ENCODE measurements at regions not wholly inside any gene's neighbourhood (a gene's known extent, or its start where the extent isn't known, plus 50 kb on each side); places are given as distances from the start of the nearest gene placed in this dataset.
"Not testable (repeated sequence)": the region's sequence is repeated elsewhere in the genome, so short reads cannot be mapped to it uniquely, and the experiment has no call there.

- DNase-seq (ENCODE audit: low read depth) = no peak
- no peak for TF ChIP-seq CTCF (conservative IDR thresholded peaks at IDR 0.05; ENCODE audit: control insufficient read depth, insufficient read depth, low read depth, low read length)
- H3K4me3 ChIP-seq (ENCODE audit: control insufficient read depth, low read depth, low read length) = no peak overlapping the region
These were observed 746.7 kb downstream of the STPG2 start for GRCh38 chr4:97396605-97397004.

GRCh38 chr4:97404876-97405523 lies 738.3 kb downstream of the STPG2 start:
- no peak for DNase-seq (ENCODE audit: low read depth)
- H3K4me3 ChIP-seq (ENCODE audit: control insufficient read depth, low read depth, low read length) = no peak overlapping the region
- TF ChIP-seq CTCF (conservative IDR thresholded peaks at IDR 0.05; ENCODE audit: control insufficient read depth, insufficient read depth, low read depth, low read length) = no peak

- no peak for DNase-seq (ENCODE audit: low read depth)
- TF ChIP-seq CTCF (conservative IDR thresholded peaks at IDR 0.05; ENCODE audit: control insufficient read depth, insufficient read depth, low read depth, low read length) = no peak
- no peak overlapping the region for H3K4me3 ChIP-seq (ENCODE audit: control insufficient read depth, low read depth, low read length)
These were observed 731.9 kb downstream of the STPG2 start for GRCh38 chr4:97411356-97411755.

GRCh38 chr4:97412331-97412730 lies 730.9 kb downstream of the STPG2 start:
- no peak for DNase-seq (ENCODE audit: low read depth)
- no peak for TF ChIP-seq CTCF (conservative IDR thresholded peaks at IDR 0.05; ENCODE audit: control insufficient read depth, insufficient read depth, low read depth, low read length)
- H3K4me3 ChIP-seq (ENCODE audit: control insufficient read depth, low read depth, low read length) = no peak overlapping the region

GRCh38 chr4:97414161-97414560 lies 729.1 kb downstream of the STPG2 start:
- H3K4me3 ChIP-seq (ENCODE audit: control insufficient read depth, low read depth, low read length) = no peak overlapping the region
- TF ChIP-seq CTCF (conservative IDR thresholded peaks at IDR 0.05; ENCODE audit: control insufficient read depth, insufficient read depth, low read depth, low read length) = no peak
- no peak for DNase-seq (ENCODE audit: low read depth)

- TF ChIP-seq CTCF (conservative IDR thresholded peaks at IDR 0.05; ENCODE audit: control insufficient read depth, insufficient read depth, low read depth, low read length) = no peak
- no peak overlapping the region for H3K4me3 ChIP-seq (ENCODE audit: control insufficient read depth, low read depth, low read length)
- no peak for DNase-seq (ENCODE audit: low read depth)
These were observed 710.7 kb downstream of the STPG2 start for GRCh38 chr4:97432551-97432950.

- not testable (repeated sequence) for H3K4me3 ChIP-seq (ENCODE audit: control insufficient read depth, low read depth, low read length); DNase-seq (ENCODE audit: low read depth)
These were observed 705.1 kb downstream of the STPG2 start for GRCh38 chr4:97437998-97438705.

Data from fibroblast of mammary gland (primary cell).